IMR-90 (cell line): ENCODE measurements at regions not wholly inside any gene's neighbourhood (a gene's known extent, or its start where the extent isn't known, plus 50 kb on each side); places are given as distances from the start of the nearest gene placed in this dataset.

Experiments
- ATAC-seq: fragments of 200-7000 bp; cut with Tn5 transposase; 2 replicates; pipeline ENCODE4 v1.9.1; 2020; ENCODE audit warnings: low read depth, mild to moderate bottlenecking, moderate library complexity
- BruUV-seq: library from RNA; stranded (reverse); fragments of 400-500 nt; replicated peaks from 2 replicates; lab custom pipeline; 2021; lab: Mats Ljungman, UMichigan
- CTCF ChIA-PET: fragments of 300-600 bp; formaldehyde crosslinking; extraction: SDS; loops from one replicate; lab custom pipeline; 2021; ENCODE audit warnings: antibody characterized with exemption; lab: Yijun Ruan, JAX
- POLR2A ChIA-PET: fragments of 300-600 bp; sonication (Branson Sonifier 250); formaldehyde crosslinking; loops from one replicate; lab custom pipeline; 2022; ENCODE audit warnings: antibody characterized with exemption; ENCODE audit not compliant: unreplicated experiment; lab: Charles Lee
- DNase-seq: peaks from one replicate; pipeline ENCODE4 v3.0.0; 2013
- H2AFZ ChIP-seq: replicated peaks from 2 replicates; pipeline ENCODE3; 2013; ENCODE audit warnings: low read length, mild to moderate bottlenecking; ENCODE audit not compliant: poor library complexity
- H2AK5ac ChIP-seq: 2 replicates; pipeline ENCODE4 v1.6.1; 2013; ENCODE audit warnings: low read depth, low read length, inconsistent platforms
- H2AK9ac ChIP-seq: replicated peaks from 2 replicates; pipeline ENCODE3; 2013; ENCODE audit warnings: mild to moderate bottlenecking, low read depth, low read length, moderate library complexity; ENCODE audit not compliant: poor library complexity
- H2BK120ac ChIP-seq: 2 replicates; pipeline ENCODE4 v1.6.1; 2013; ENCODE audit warnings: low read depth, low read length, inconsistent platforms
- H2BK15ac ChIP-seq: 3 replicates; pipeline ENCODE4 v1.6.1; 2013; ENCODE audit warnings: low read depth, low read length, inconsistent platforms
- H2BK20ac ChIP-seq: 2 replicates; pipeline ENCODE4 v1.6.1; 2013; ENCODE audit warnings: low read depth, mild to moderate bottlenecking, inconsistent platforms, low read length, moderate library complexity
- H2BK5ac ChIP-seq: 2 replicates; pipeline ENCODE4 v1.6.1; 2013; ENCODE audit warnings: mild to moderate bottlenecking, low read depth, low read length, inconsistent platforms; ENCODE audit not compliant: poor library complexity, severe bottlenecking
- H3K14ac ChIP-seq: replicated peaks from 2 replicates; pipeline ENCODE4 v1.6.1; 2013; ENCODE audit warnings: low read depth, low read length, inconsistent platforms
- H3K18ac ChIP-seq: 2 replicates; pipeline ENCODE4 v1.6.1; 2013; ENCODE audit warnings: low read depth, low read length, control low read depth
- H3K23ac ChIP-seq: 2 replicates; pipeline ENCODE4 v1.6.1; 2013; ENCODE audit warnings: low read depth, low read length, inconsistent platforms
- H3K27ac ChIP-seq: 2 replicates; pipeline ENCODE4 v1.5.1; 2013; ENCODE audit warnings: mild to moderate bottlenecking, control low read depth, low read length; ENCODE audit not compliant: insufficient read depth
- H3K27me3 ChIP-seq: 2 replicates; pipeline ENCODE4 v1.6.1; 2013; ENCODE audit warnings: low read length; ENCODE audit not compliant: control insufficient read depth, insufficient read depth
- H3K36me3 ChIP-seq: 2 replicates; pipeline ENCODE4 v1.6.1; 2013; ENCODE audit warnings: low read length, mixed read lengths; ENCODE audit not compliant: control insufficient read depth, insufficient read depth
- H3K4ac ChIP-seq: 2 replicates; pipeline ENCODE4 v1.6.1; 2013; ENCODE audit warnings: low read depth, low read length, inconsistent platforms
- H3K4me1 ChIP-seq: 2 replicates; pipeline ENCODE4 v1.6.1; 2013; ENCODE audit warnings: low read length, mixed read lengths; ENCODE audit not compliant: control insufficient read depth, insufficient read depth
- H3K4me2 ChIP-seq: 2 replicates; pipeline ENCODE4 v1.6.1; 2013; ENCODE audit warnings: low read depth, mild to moderate bottlenecking, control low read depth, low read length, moderate library complexity
- H3K4me3 ChIP-seq: 2 replicates; pipeline ENCODE4 v1.5.1; 2013; ENCODE audit warnings: low read depth, mild to moderate bottlenecking, control low read depth, low read length, moderate library complexity; ENCODE audit not compliant: insufficient read depth
- H3K56ac ChIP-seq: 2 replicates; pipeline ENCODE4 v1.6.1; 2013; ENCODE audit warnings: low read length, inconsistent platforms; ENCODE audit not compliant: insufficient read depth; ENCODE audit errors: extremely low read depth
- H3K79me1 ChIP-seq, 2 experiments: 2 replicates each; pipeline ENCODE4 v1.6.1; 2013; ENCODE audit warnings: low read length in 2 of 2, inconsistent platforms in 1 of 2, low read depth in 1 of 2
- H3K9ac ChIP-seq: 2 replicates; pipeline ENCODE4 v1.6.1; 2013; ENCODE audit warnings: low read depth, low read length, control low read depth
- H3K9me1 ChIP-seq: 2 replicates; pipeline ENCODE4 v1.6.1; 2013; ENCODE audit warnings: low read length, inconsistent platforms; ENCODE audit not compliant: insufficient read depth
- H3K9me3 ChIP-seq: 2 replicates; pipeline ENCODE4 v1.6.1; 2013; ENCODE audit warnings: low read length; ENCODE audit not compliant: control insufficient read depth, insufficient read depth
- H4K20me1 ChIP-seq: 2 replicates; pipeline ENCODE4 v1.6.1; 2013; ENCODE audit warnings: low read length, inconsistent platforms; ENCODE audit not compliant: insufficient read depth
- H4K5ac ChIP-seq: 2 replicates; pipeline ENCODE4 v1.6.1; 2013; ENCODE audit warnings: mild to moderate bottlenecking, low read depth, low read length, control low read depth
- H4K8ac ChIP-seq, 2 experiments: 2 replicates each; pipeline ENCODE4 v1.6.1; 2013; ENCODE audit warnings: low read depth in 2 of 2, low read length in 2 of 2, control low read depth in 1 of 2, inconsistent platforms in 1 of 2
- H4K91ac ChIP-seq: 2 replicates; pipeline ENCODE4 v1.6.1; 2013; ENCODE audit warnings: low read depth, low read length, inconsistent platforms; ENCODE audit not compliant: insufficient read depth
- POLR2A ChIP-seq: IDR thresholded peaks from 2 replicates; pipeline ENCODE4 v1.6.1; 2012; ENCODE audit warnings: mild to moderate bottlenecking, low read depth, low read length
- WGBS, 2 experiments: methylation state at CpG; one replicate each; pipeline versions ENCODE4 v1.1.5 to v1.1.7; 2013; ENCODE audit warnings: missing lambda C conversion rate in 2 of 2; ENCODE audit not compliant: insufficient read length in 1 of 2; ENCODE audit errors: extremely low coverage in 2 of 2; 5-methylcytosine and 5-hydroxymethylcytosine counted together
- dilution Hi-C: fragments of 300-500 bp; cut with HindIII; formaldehyde crosslinking; loops from one replicate; pipeline ENCODE4 v1.14.3; 2018; ENCODE audit warnings: low sequenced_read_pairs; ENCODE audit not compliant: unreplicated experiment
- in situ Hi-C: fragments of 300-500 bp; cut with MboI; formaldehyde crosslinking; loops from 3 replicates; pipeline ENCODE4 v1.14.3; 2019; ENCODE audit warnings: low sequenced_read_pairs, inconsistent platforms, mixed read lengths
- intact Hi-C: fragments of 100-400 bp; cut with micrococcal nuclease; formaldehyde crosslinking; loops from 2 replicates; pipeline ENCODE4 v1.10.0; 2022

GRCh38 chr3:94673876-94674275, 611.0 kb downstream of the NSUN3 start:
- no peaks in the 10 kb centered on the region for H3K9me1 ChIP-seq
- intact Hi-C loops (no loop called here), dilution Hi-C loops (no loop called here), in situ Hi-C loops (no loop called here)
- no peak for DNase-seq
- no peak overlapping the region for H3K56ac ChIP-seq
- BruUV-seq = no TSS peak
- no peak overlapping the region for H4K8ac ChIP-seq
- H3K27ac ChIP-seq = no peak overlapping the region
- H4K20me1 ChIP-seq = no peaks in the 10 kb centered on the region
- H3K14ac ChIP-seq = no peak overlapping the region
- H3K4me3 ChIP-seq = no peak overlapping the region
- H4K91ac ChIP-seq = no peak overlapping the region
- no peaks in the 10 kb centered on the region for H3K36me3 ChIP-seq
- no peak overlapping the region for H3K23ac ChIP-seq
- POLR2A ChIA-PET = interaction anchor here (0.7 kb wide), 1 partner anchor 22 kb away, joined by 9 read pairs; no protein-coding TSS in a partner anchor
- no peak overlapping the region for H2BK120ac ChIP-seq
- no peaks in the 10 kb centered on the region for H3K27me3 ChIP-seq
- H3K4me2 ChIP-seq = no peak overlapping the region
- no peak overlapping the region for H3K4ac ChIP-seq
- peaks cover 12% of the 10 kb centered on the region; the same call in 1 of the 2 replicates for H3K9me3 ChIP-seq
- no peak overlapping the region for H2AK9ac ChIP-seq
- no peak overlapping the region for H2AK5ac ChIP-seq
- H2BK5ac ChIP-seq = no peak overlapping the region
- H2AFZ ChIP-seq = no peak overlapping the region
- no CpG with 5 or more reads among the region's 1 CpG for WGBS, 2 experiments
- H2BK20ac ChIP-seq = no peak overlapping the region
- no peak for ATAC-seq
- H3K4me1 ChIP-seq = no peaks in the 10 kb centered on the region
- no peak overlapping the region for H3K18ac ChIP-seq
- CTCF ChIA-PET = no interaction called here
- no peak overlapping the region for H3K9ac ChIP-seq
- no peak overlapping the region for H2BK15ac ChIP-seq
- no peaks in the 10 kb centered on the region for H3K79me1 ChIP-seq
- no peak for TF ChIP-seq POLR2A
- no peak overlapping the region for H4K5ac ChIP-seq
